Hepatocyte (in vitro differentiated cells): ENCODE measurements at regions not wholly inside any gene's neighbourhood (a gene's known extent, or its start where the extent isn't known, plus 50 kb on each side); places are given as distances from the start of the nearest gene placed in this dataset.

ENCODE experiments used
- DNase-seq: peaks from one replicate; pipeline ENCODE4 v3.0.0-alpha.2; 2016; ENCODE audit warnings: low spot score
- H2AFZ ChIP-seq: fragments of 200-600 bp; sonication (generic); 2 replicates; pipeline ENCODE4 v1.6.0; 2016; ENCODE audit warnings: antibody characterized with exemption, mild to moderate bottlenecking
- H3K27ac ChIP-seq: fragments of 200-600 bp; sonication (generic); 2 replicates; pipeline ENCODE4 v1.5.1; 2016; ENCODE audit warnings: mild to moderate bottlenecking
- H3K27me3 ChIP-seq: fragments of 200-600 bp; sonication (generic); 2 replicates; pipeline ENCODE4 v1.6.1; 2016
- H3K36me3 ChIP-seq: fragments of 200-600 bp; sonication (generic); replicated peaks from 2 replicates; pipeline ENCODE4 v1.5.1; 2016; ENCODE audit warnings: low read depth; ENCODE audit not compliant: insufficient read depth
- H3K4me1 ChIP-seq: fragments of 200-600 bp; sonication (generic); 2 replicates; pipeline ENCODE4 v1.5.1; 2016; ENCODE audit warnings: mild to moderate bottlenecking, moderate library complexity; ENCODE audit not compliant: insufficient read depth
- H3K4me2 ChIP-seq: fragments of 200-600 bp; sonication (generic); 2 replicates; pipeline ENCODE4 v1.6.0; 2016
- H3K4me3 ChIP-seq: fragments of 200-600 bp; sonication (generic); 2 replicates; pipeline ENCODE4 v1.5.1; 2016; ENCODE audit warnings: mild to moderate bottlenecking
- H3K79me2 ChIP-seq: fragments of 200-600 bp; sonication (generic); 2 replicates; pipeline ENCODE4 v1.6.0; 2017; ENCODE audit warnings: mild to moderate bottlenecking
- H3K9me2 ChIP-seq: fragments of 200-600 bp; sonication (generic); replicated peaks from 2 replicates; pipeline ENCODE4 v1.6.0; 2017; ENCODE audit warnings: mild to moderate bottlenecking; ENCODE audit not compliant: insufficient read depth
- H3K9me3 ChIP-seq: fragments of 200-600 bp; sonication (generic); 2 replicates; pipeline ENCODE4 v1.5.1; 2016; ENCODE audit warnings: low read depth, mild to moderate bottlenecking
- H4K20me1 ChIP-seq: fragments of 200-600 bp; sonication (generic); 2 replicates; pipeline ENCODE4 v1.6.0; 2016; ENCODE audit warnings: mild to moderate bottlenecking; ENCODE audit not compliant: insufficient read depth, poor library complexity, severe bottlenecking
- EZH2 ChIP-seq: fragments of 200-600 bp; sonication (generic); IDR thresholded peaks from 2 replicates; pipeline ENCODE4 v1.6.1; 2016; ENCODE audit warnings: antibody characterized with exemption, mild to moderate bottlenecking, borderline replicate concordance
- EZH2phosphoT487 ChIP-seq: fragments of 200-600 bp; sonication (generic); IDR thresholded peaks from one replicate; pipeline ENCODE4 v1.6.1; 2018; ENCODE audit warnings: antibody characterized with exemption, mild to moderate bottlenecking, low read depth, moderate library complexity; ENCODE audit not compliant: unreplicated experiment, severe bottlenecking
- WGBS: methylation state at CpG from one replicate; pipeline ENCODE4 v1.1.6; 2016; ENCODE audit warnings: low lambda C conversion rate; ENCODE audit errors: missing lambda C conversion rate; 5-methylcytosine and 5-hydroxymethylcytosine counted together
- TF ChIP-seq, protein P1 (sequence below): fragments of 200-600 bp; sonication (generic); IDR thresholded peaks from 2 replicates; pipeline ENCODE4 v1.5.1; 2016; ENCODE audit warnings: antibody characterized with exemption, mild to moderate bottlenecking; ENCODE audit not compliant: poor library complexity

DNA sequence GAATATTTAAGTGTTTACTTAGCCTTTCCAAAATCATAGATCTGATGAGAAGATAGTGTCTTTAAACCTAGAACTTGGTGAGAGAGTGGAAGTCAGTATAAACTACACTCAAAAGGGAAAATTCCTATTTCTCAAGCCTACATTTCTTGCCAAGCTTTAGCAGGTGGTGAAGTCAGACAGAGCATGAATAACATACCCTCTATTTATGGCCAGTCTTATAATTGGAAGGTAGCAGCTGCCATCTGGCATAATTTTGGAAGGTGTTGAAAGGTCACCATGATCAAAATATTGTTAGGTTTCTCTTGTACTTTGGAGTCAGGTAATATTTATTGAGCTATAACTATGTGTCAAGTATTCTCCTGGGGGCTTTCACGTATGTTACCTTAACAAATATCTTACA, 729.3 kb upstream of the KIF2B start:
- Histone ChIP-seq H3K79me2 (no peaks in the 10 kb centered on the region), H3K27ac (no peak overlapping the region), H3K4me1 (no peaks in the 10 kb centered on the region), H3K4me2 (no peak overlapping the region), H3K9me2 (no peaks in the 10 kb centered on the region), H2AFZ (no peak overlapping the region), H3K27me3 (no peaks in the 10 kb centered on the region), H3K9me3 (no peaks in the 10 kb centered on the region), H4K20me1 (no peaks in the 10 kb centered on the region), H3K4me3 (no peak overlapping the region), H3K36me3 (no peaks in the 10 kb centered on the region)
- WGBS = 61% methylated on average over 1 of the region's 1 CpG
- no peak for DNase-seq
- TF ChIP-seq EZH2phosphoT487 (no peak), EZH2 (no peak)

DNA sequence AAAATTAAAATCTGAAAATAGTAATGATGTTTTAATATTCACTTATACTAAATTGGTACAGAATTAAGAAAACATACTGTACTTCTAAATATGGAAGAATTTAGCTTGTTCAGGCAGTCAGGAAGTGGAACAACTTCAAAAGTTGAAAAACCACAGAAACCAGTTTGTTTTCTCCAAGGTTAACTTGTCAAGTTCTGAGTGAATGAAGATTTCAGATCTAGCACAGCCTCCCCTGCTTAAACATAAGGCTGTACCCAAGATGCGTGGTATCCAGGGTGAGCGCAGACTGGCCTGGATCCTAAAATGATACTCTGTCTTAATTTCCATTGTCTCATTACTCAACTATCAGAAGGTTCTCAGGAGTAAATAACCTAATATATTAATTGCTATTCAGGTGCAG, 730.7 kb upstream of the KIF2B start:
- no peak overlapping the region for H3K27ac ChIP-seq
- H3K36me3 ChIP-seq = no peaks in the 10 kb centered on the region
- no peak overlapping the region for H3K4me2 ChIP-seq
- H3K9me3 ChIP-seq = no peaks in the 10 kb centered on the region
- no peak for TF ChIP-seq EZH2
- TF ChIP-seq EZH2phosphoT487 = no peak
- TF ChIP-seq, protein P1, sequence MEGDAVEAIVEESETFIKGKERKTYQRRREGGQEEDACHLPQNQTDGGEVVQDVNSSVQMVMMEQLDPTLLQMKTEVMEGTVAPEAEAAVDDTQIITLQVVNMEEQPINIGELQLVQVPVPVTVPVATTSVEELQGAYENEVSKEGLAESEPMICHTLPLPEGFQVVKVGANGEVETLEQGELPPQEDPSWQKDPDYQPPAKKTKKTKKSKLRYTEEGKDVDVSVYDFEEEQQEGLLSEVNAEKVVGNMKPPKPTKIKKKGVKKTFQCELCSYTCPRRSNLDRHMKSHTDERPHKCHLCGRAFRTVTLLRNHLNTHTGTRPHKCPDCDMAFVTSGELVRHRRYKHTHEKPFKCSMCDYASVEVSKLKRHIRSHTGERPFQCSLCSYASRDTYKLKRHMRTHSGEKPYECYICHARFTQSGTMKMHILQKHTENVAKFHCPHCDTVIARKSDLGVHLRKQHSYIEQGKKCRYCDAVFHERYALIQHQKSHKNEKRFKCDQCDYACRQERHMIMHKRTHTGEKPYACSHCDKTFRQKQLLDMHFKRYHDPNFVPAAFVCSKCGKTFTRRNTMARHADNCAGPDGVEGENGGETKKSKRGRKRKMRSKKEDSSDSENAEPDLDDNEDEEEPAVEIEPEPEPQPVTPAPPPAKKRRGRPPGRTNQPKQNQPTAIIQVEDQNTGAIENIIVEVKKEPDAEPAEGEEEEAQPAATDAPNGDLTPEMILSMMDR = no peak
- 72% methylated on average over 2 of the region's 2 CpGs for WGBS
- no peaks in the 10 kb centered on the region for H3K9me2 ChIP-seq
- DNase-seq = no peak
- no peaks in the 10 kb centered on the region for H3K79me2 ChIP-seq
- no peak overlapping the region for H2AFZ ChIP-seq
- H3K4me3 ChIP-seq = no peak overlapping the region
- no peaks in the 10 kb centered on the region for H3K4me1 ChIP-seq
- H4K20me1 ChIP-seq = no peaks in the 10 kb centered on the region
- no peaks in the 10 kb centered on the region for H3K27me3 ChIP-seq

DNA sequence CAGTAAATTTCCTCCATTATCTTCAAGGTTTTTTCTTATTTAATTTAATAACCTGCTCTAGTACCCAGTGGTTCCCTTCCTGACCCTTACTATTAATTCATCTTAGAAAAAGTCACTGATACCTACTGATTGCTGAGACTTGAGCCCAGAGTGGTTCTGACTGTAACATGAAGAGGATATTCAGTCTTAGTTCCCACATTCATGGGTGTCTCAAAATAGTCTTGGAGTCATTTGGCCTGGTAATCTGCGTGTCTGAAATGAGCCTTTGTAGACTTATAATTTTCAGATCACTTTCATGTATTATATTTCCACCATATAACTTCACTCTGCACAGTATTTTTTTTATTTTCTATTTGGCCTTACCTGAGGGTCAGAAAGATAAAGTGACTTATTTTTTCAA, 732.0 kb upstream of the KIF2B start:
- H4K20me1 ChIP-seq = no peaks in the 10 kb centered on the region
- H3K4me1 ChIP-seq = no peaks in the 10 kb centered on the region
- no peak for TF ChIP-seq EZH2phosphoT487
- H3K4me3 ChIP-seq = no peak overlapping the region
- DNase-seq = no peak
- no peak overlapping the region for H3K27ac ChIP-seq
- H2AFZ ChIP-seq = no peak overlapping the region
- H3K79me2 ChIP-seq = no peaks in the 10 kb centered on the region
- H3K36me3 ChIP-seq = no peaks in the 10 kb centered on the region
- H3K27me3 ChIP-seq = no peaks in the 10 kb centered on the region
- no peaks in the 10 kb centered on the region for H3K9me3 ChIP-seq
- H3K9me2 ChIP-seq = no peaks in the 10 kb centered on the region
- H3K4me2 ChIP-seq = no peak overlapping the region
- WGBS = 83% methylated on average over 1 of the region's 1 CpG

DNA sequence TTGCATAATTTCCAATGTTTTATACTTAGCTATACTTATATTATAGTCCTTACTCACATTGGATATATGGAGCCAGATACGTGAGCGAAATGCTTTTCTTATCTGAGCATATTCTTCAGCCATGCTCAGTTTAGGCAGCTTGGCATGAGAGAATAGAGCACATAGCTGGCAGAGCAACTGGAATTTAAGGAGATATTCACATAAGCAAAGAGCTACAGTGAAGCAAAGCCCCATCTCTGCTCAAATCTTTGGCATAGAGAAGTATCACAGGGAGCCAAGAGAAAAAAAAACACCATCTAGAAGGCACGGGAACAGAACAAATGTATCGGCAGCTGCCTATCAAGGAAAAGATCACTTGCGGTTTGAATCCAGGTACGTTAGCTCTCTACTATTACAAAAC, 734.2 kb upstream of the KIF2B start:
- no peak overlapping the region for H3K27ac ChIP-seq
- no peak overlapping the region for H3K4me2 ChIP-seq
- TF ChIP-seq EZH2phosphoT487 = no peak
- TF ChIP-seq, protein P1 = no peak
- H2AFZ ChIP-seq = no peak overlapping the region
- no peaks in the 10 kb centered on the region for H3K79me2 ChIP-seq
- H3K4me3 ChIP-seq = no peak overlapping the region
- H3K36me3 ChIP-seq = no peaks in the 10 kb centered on the region
- no peaks in the 10 kb centered on the region for H3K9me3 ChIP-seq
- no peak for DNase-seq
- H3K4me1 ChIP-seq = no peaks in the 10 kb centered on the region
- H3K27me3 ChIP-seq = no peaks in the 10 kb centered on the region
- 86% methylated on average over 6 of the region's 6 CpGs for WGBS
- no peaks in the 10 kb centered on the region for H4K20me1 ChIP-seq
- H3K9me2 ChIP-seq = no peaks in the 10 kb centered on the region
